Muscle layer of duodenum (tissue), 2 donors: ENCODE measurements at regions not wholly inside any gene's neighbourhood (a gene's known extent, or its start where the extent isn't known, plus 50 kb on each side); places are given as distances from the start of the nearest gene placed in this dataset.

ENCODE experiments used
- H3K27ac ChIP-seq: one replicate; pipeline ENCODE4 v1.7.0; 2013; ENCODE audit warnings: mild to moderate bottlenecking, low read length
- H3K27me3 ChIP-seq: one replicate; pipeline ENCODE4 v1.7.0; 2013; ENCODE audit warnings: low read depth, mild to moderate bottlenecking, control low read depth, low read length
- H3K36me3 ChIP-seq, 2 donors: one replicate each; pipeline ENCODE4 v1.7.0; 2013; ENCODE audit warnings: low read length in 2 of 2, control low read depth in 1 of 2, mild to moderate bottlenecking in 1 of 2; ENCODE audit not compliant: insufficient read depth in 2 of 2, control insufficient read depth in 1 of 2
- H3K4me1 ChIP-seq, 2 donors: one replicate each; pipeline ENCODE4 v1.7.0; 2013; ENCODE audit warnings: low read length in 2 of 2, mild to moderate bottlenecking in 2 of 2, control low read depth in 1 of 2, moderate library complexity in 1 of 2; ENCODE audit not compliant: insufficient read depth in 2 of 2, control insufficient read depth in 1 of 2
- H3K4me3 ChIP-seq, 2 donors: one replicate each; pipeline ENCODE4 v1.7.0; 2013; ENCODE audit warnings: low read length in 2 of 2, low read depth in 1 of 2, mild to moderate bottlenecking in 1 of 2
- H3K9me3 ChIP-seq, 2 donors: one replicate each; pipeline ENCODE4 v1.7.0; 2013; ENCODE audit warnings: low read length in 2 of 2, control low read depth in 1 of 2, mild to moderate bottlenecking in 1 of 2; ENCODE audit not compliant: control insufficient read depth in 1 of 2
- donor health status: healthy.

- H3K4me3 ChIP-seq = no peak overlapping the region
Measured at GRCh38 chr2:128780434-128781080, 461.9 kb upstream of the HS6ST1 start.

DNA sequence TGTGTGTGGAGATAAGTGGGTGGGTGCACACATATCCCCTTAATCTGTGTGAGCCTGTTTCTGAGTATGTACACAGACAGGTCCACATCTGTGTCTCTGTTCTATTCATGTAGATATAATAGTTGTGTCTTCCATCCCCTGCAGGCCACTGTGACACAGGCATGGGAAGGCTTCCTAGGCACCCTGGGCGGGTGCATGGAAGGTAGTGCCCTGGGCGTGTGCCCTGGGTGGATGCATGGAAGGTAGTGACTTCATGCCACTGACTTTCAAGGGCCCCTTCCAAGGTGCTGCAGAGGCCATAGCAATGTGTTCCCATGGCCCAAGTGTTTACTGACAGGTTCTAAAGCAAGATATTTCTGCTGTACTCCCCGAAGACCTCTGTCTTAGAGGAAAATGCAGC, 462.5 kb upstream of the HS6ST1 start:
- Histone ChIP-seq H3K4me1 (no peaks in the 10 kb centered on the region), H3K27me3 (peaks cover 3% of the 10 kb centered on the region), H3K27ac (no peak overlapping the region), H3K36me3 (no peaks in the 10 kb centered on the region), H3K9me3 (no peaks in the 10 kb centered on the region), H3K4me3 (no peak overlapping the region)

More at GRCh38 chr2:128780434-128781080, 461.9 kb upstream of the HS6ST1 start:
- Histone ChIP-seq H3K27ac (no peak overlapping the region), H3K36me3 (no peaks in the 10 kb centered on the region), H3K9me3 (no peaks in the 10 kb centered on the region), H3K27me3 (peaks cover 3% of the 10 kb centered on the region), H3K4me1 (no peaks in the 10 kb centered on the region)

- no peak overlapping the region for H3K27ac ChIP-seq
- H3K9me3 ChIP-seq = no peaks in the 10 kb centered on the region
- H3K4me1 ChIP-seq = no peaks in the 10 kb centered on the region
- peaks cover 3% of the 10 kb centered on the region for H3K27me3 ChIP-seq
- no peak overlapping the region for H3K4me3 ChIP-seq
- H3K36me3 ChIP-seq = no peaks in the 10 kb centered on the region
Measured at GRCh38 chr2:128781585-128782385, 463.1 kb upstream of the HS6ST1 start.

DNA sequence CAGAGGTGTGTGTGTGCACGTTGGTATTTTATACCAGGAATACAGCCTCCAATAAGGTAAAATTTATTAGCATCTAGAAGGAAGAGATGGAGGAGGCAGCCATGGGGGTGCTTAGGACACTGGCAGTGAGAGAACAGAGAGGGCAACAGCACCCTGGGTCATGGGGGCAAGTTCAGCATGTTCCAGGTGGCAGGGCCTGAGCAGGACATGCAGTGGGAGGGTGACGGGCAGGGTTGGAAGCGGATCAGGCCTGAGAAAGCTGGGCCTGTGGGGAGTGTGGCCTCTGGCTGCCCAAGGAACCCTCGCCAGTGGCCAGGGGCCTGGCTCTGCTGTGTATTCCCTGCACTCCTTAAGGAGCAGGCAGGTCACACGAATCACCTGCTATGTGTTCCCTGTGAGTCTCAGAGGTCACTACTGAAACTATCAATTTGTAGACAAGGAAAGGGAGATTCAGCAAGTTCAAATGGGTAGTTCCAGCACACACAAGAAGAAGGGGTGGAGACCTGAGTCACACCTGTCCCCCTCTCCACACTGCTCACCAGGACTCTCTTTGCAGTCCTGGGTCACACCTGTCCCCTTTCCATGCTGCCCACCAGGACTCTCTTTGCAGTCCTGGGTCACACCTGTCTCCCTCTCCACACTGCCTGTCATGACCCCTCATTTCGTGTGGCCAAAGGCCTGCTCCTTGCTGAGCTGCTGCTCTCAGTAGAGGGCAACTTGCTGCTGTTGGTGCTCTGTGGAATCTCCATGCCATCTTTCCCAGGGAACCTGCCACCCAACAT, 463.9 kb upstream of the HS6ST1 start:
- H3K9me3 ChIP-seq = no peaks in the 10 kb centered on the region
- H3K27ac ChIP-seq = no peak overlapping the region
- no peak overlapping the region for H3K4me3 ChIP-seq
- H3K36me3 ChIP-seq = no peaks in the 10 kb centered on the region
- peaks cover 3% of the 10 kb centered on the region for H3K27me3 ChIP-seq
- H3K4me1 ChIP-seq = no peaks in the 10 kb centered on the region

DNA sequence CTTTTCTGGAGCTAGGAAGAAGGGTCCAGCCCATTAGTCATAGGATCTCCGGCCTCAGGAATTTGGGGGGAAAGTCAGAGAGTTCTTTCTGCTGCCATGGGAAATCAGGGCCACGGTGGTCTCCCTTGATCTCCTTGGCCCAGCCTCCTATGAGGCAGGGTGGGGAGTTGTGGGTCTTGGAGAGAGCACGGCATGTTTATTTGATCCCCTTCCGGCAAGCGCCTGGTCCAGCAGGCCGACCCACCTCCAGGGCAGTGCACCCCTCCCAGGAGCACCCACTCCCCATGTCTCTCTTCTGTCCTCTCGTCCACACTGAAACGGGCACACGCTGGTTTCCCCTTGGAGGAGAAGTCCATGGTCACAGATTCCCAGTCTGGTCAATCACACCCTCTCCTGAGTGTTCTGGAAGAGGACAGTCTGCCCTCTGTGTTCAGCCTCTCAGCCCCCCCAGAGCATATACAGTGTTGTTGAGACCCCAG, 464.6 kb upstream of the HS6ST1 start:
- H3K4me1 ChIP-seq = no peaks in the 10 kb centered on the region
- H3K27me3 ChIP-seq = peaks cover 3% of the 10 kb centered on the region
- no peak overlapping the region for H3K4me3 ChIP-seq
- H3K36me3 ChIP-seq = no peaks in the 10 kb centered on the region
- no peak overlapping the region for H3K27ac ChIP-seq
- no peaks in the 10 kb centered on the region for H3K9me3 ChIP-seq

- Histone ChIP-seq H3K27ac (no peak overlapping the region), H3K9me3 (no peaks in the 10 kb centered on the region), H3K36me3 (no peaks in the 10 kb centered on the region), H3K4me1 (no peaks in the 10 kb centered on the region), H3K27me3 (peaks cover 3% of the 10 kb centered on the region), H3K4me3 (no peak overlapping the region)
Measured at GRCh38 chr2:128783896-128784295, 465.2 kb upstream of the HS6ST1 start.

GRCh38 chr2:128784626-128785306, 466.1 kb upstream of the HS6ST1 start:
- Histone ChIP-seq H3K27ac (no peak overlapping the region), H3K4me3 (no peak overlapping the region), H3K4me1 (no peaks in the 10 kb centered on the region), H3K27me3 (no peaks in the 10 kb centered on the region), H3K36me3 (no peaks in the 10 kb centered on the region), H3K9me3 (no peaks in the 10 kb centered on the region)

- no peaks in the 10 kb centered on the region for H3K27me3 ChIP-seq
- no peaks in the 10 kb centered on the region for H3K4me1 ChIP-seq
- no peaks in the 10 kb centered on the region for H3K9me3 ChIP-seq
- no peaks in the 10 kb centered on the region for H3K36me3 ChIP-seq
- no peak overlapping the region for H3K4me3 ChIP-seq
- H3K27ac ChIP-seq = no peak overlapping the region
Measured at GRCh38 chr2:128786316-128786715, 467.6 kb upstream of the HS6ST1 start.

DNA sequence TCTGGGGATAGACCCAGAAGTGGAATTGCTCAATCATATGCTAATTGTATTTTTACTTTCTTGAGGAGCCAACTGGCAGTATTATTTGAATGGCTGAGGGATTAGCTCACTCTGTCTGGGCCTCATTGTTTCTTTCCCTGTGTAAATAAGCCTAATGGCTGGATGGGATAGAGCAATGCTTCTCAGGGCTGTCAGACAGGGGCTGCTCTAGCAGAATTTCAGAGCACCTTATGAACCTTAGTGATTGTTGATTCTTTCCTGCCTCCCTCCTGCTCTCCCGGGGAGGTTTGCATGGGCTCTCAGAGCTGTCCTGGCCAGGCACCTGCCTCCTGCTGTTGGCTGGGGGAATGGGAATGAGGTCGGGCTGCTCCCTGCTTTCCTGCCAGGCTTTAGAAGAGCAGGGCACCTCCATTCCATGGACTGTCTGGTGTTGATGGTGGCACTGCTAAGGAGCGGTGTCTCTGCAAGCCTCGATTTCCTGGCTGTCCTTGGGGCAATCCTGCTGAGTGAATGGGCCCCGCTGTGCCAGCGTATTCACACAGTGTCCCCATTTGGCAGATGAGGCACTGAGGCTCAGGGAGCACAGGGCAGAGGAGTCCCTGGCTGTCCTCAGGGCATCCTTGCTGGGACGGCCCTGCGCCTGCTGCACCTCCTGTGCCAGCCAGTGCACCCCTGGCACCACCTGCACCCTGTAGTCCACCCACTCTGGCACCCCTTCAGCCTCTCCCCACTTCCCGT, 468.2 kb upstream of the HS6ST1 start:
- Histone ChIP-seq H3K4me3 (no peak overlapping the region), H3K9me3 (no peaks in the 10 kb centered on the region), H3K27ac (no peak overlapping the region), H3K36me3 (no peaks in the 10 kb centered on the region), H3K4me1 (no peaks in the 10 kb centered on the region), H3K27me3 (no peaks in the 10 kb centered on the region)

DNA sequence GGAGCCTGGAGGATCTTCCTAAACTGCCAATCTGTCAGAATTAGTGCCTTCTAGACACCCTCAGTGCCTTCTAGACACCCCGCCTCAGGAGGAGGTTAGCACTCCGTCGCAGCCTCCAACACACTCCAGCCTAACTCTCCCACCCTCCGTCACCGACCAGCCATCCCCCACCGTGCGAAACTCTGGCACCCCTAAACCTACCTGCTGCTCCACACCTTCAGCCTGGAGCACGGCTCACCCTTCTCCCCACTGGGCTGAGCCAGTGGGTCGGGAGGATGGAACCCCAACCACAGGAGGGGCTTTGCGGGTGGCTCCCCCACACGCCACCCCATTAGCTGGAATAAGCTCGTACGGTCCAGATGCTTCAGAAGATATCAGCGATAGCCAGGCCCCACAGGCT, 468.9 kb upstream of the HS6ST1 start:
- Histone ChIP-seq H3K9me3 (no peaks in the 10 kb centered on the region), H3K4me3 (no peak overlapping the region), H3K36me3 (no peaks in the 10 kb centered on the region), H3K27me3 (no peaks in the 10 kb centered on the region), H3K4me1 (no peaks in the 10 kb centered on the region), H3K27ac (no peak overlapping the region)
